Hepatocyte (in vitro differentiated cells): ENCODE measurements at regions not wholly inside any gene's neighbourhood (a gene's known extent, or its start where the extent isn't known, plus 50 kb on each side); places are given as distances from the start of the nearest gene placed in this dataset.

Experiments
- DNase-seq: peaks from one replicate; pipeline ENCODE4 v3.0.0-alpha.2; 2016; ENCODE audit warnings: low spot score
- H2AFZ ChIP-seq: fragments of 200-600 bp; sonication (generic); 2 replicates; pipeline ENCODE4 v1.6.0; 2016; ENCODE audit warnings: antibody characterized with exemption, mild to moderate bottlenecking
- H3K27ac ChIP-seq: fragments of 200-600 bp; sonication (generic); 2 replicates; pipeline ENCODE4 v1.5.1; 2016; ENCODE audit warnings: mild to moderate bottlenecking
- H3K27me3 ChIP-seq: fragments of 200-600 bp; sonication (generic); 2 replicates; pipeline ENCODE4 v1.6.1; 2016
- H3K36me3 ChIP-seq: fragments of 200-600 bp; sonication (generic); replicated peaks from 2 replicates; pipeline ENCODE4 v1.5.1; 2016; ENCODE audit warnings: low read depth; ENCODE audit not compliant: insufficient read depth
- H3K4me1 ChIP-seq: fragments of 200-600 bp; sonication (generic); 2 replicates; pipeline ENCODE4 v1.5.1; 2016; ENCODE audit warnings: mild to moderate bottlenecking, moderate library complexity; ENCODE audit not compliant: insufficient read depth
- H3K4me2 ChIP-seq: fragments of 200-600 bp; sonication (generic); 2 replicates; pipeline ENCODE4 v1.6.0; 2016
- H3K4me3 ChIP-seq: fragments of 200-600 bp; sonication (generic); 2 replicates; pipeline ENCODE4 v1.5.1; 2016; ENCODE audit warnings: mild to moderate bottlenecking
- H3K79me2 ChIP-seq: fragments of 200-600 bp; sonication (generic); 2 replicates; pipeline ENCODE4 v1.6.0; 2017; ENCODE audit warnings: mild to moderate bottlenecking
- H3K9me2 ChIP-seq: fragments of 200-600 bp; sonication (generic); replicated peaks from 2 replicates; pipeline ENCODE4 v1.6.0; 2017; ENCODE audit warnings: mild to moderate bottlenecking; ENCODE audit not compliant: insufficient read depth
- H3K9me3 ChIP-seq: fragments of 200-600 bp; sonication (generic); 2 replicates; pipeline ENCODE4 v1.5.1; 2016; ENCODE audit warnings: low read depth, mild to moderate bottlenecking
- H4K20me1 ChIP-seq: fragments of 200-600 bp; sonication (generic); 2 replicates; pipeline ENCODE4 v1.6.0; 2016; ENCODE audit warnings: mild to moderate bottlenecking; ENCODE audit not compliant: insufficient read depth, poor library complexity, severe bottlenecking
- EZH2 ChIP-seq: fragments of 200-600 bp; sonication (generic); IDR thresholded peaks from 2 replicates; pipeline ENCODE4 v1.6.1; 2016; ENCODE audit warnings: antibody characterized with exemption, mild to moderate bottlenecking, borderline replicate concordance
- EZH2phosphoT487 ChIP-seq: fragments of 200-600 bp; sonication (generic); IDR thresholded peaks from one replicate; pipeline ENCODE4 v1.6.1; 2018; ENCODE audit warnings: antibody characterized with exemption, mild to moderate bottlenecking, low read depth, moderate library complexity; ENCODE audit not compliant: unreplicated experiment, severe bottlenecking
- WGBS: methylation state at CpG from one replicate; pipeline ENCODE4 v1.1.6; 2016; ENCODE audit warnings: low lambda C conversion rate; ENCODE audit errors: missing lambda C conversion rate; 5-methylcytosine and 5-hydroxymethylcytosine counted together
- TF ChIP-seq, protein P1 (sequence below): fragments of 200-600 bp; sonication (generic); IDR thresholded peaks from 2 replicates; pipeline ENCODE4 v1.5.1; 2016; ENCODE audit warnings: antibody characterized with exemption, mild to moderate bottlenecking; ENCODE audit not compliant: poor library complexity

DNA sequence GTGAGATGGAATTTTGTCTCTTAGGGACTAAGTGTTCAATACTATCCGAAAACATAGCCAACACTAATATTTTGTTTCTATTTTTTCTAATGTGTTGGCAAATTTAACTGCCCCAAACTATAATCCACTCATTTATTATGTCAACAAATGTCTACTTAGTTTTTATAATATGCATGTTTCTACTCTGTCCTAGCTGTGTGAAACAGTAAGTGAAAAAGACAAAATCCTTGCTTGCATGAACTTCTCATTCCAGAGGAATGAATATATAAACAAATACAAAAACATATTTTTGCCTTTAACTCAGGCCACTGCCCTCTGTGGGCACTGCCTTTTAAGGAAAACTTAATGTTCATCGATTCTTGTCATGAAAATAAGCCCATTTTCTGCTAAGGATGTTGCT is 1275.4 kb upstream of the CDH18 start:
- Histone ChIP-seq H3K36me3 (no peaks in the 10 kb centered on the region), H3K4me3 (no peak overlapping the region), H3K9me3 (no peaks in the 10 kb centered on the region), H3K9me2 (no peaks in the 10 kb centered on the region), H3K79me2 (no peaks in the 10 kb centered on the region), H3K27me3 (no peaks in the 10 kb centered on the region), H3K4me1 (no peaks in the 10 kb centered on the region), H2AFZ (no peak overlapping the region), H4K20me1 (no peaks in the 10 kb centered on the region), H3K4me2 (no peak overlapping the region), H3K27ac (no peak overlapping the region)
- DNase-seq: no peak
- TF ChIP-seq EZH2 (no peak), EZH2phosphoT487 (no peak)
- TF ChIP-seq, protein P1, sequence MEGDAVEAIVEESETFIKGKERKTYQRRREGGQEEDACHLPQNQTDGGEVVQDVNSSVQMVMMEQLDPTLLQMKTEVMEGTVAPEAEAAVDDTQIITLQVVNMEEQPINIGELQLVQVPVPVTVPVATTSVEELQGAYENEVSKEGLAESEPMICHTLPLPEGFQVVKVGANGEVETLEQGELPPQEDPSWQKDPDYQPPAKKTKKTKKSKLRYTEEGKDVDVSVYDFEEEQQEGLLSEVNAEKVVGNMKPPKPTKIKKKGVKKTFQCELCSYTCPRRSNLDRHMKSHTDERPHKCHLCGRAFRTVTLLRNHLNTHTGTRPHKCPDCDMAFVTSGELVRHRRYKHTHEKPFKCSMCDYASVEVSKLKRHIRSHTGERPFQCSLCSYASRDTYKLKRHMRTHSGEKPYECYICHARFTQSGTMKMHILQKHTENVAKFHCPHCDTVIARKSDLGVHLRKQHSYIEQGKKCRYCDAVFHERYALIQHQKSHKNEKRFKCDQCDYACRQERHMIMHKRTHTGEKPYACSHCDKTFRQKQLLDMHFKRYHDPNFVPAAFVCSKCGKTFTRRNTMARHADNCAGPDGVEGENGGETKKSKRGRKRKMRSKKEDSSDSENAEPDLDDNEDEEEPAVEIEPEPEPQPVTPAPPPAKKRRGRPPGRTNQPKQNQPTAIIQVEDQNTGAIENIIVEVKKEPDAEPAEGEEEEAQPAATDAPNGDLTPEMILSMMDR: no peak
- 85% methylated on average over 2 of the region's 2 CpGs for WGBS

DNA sequence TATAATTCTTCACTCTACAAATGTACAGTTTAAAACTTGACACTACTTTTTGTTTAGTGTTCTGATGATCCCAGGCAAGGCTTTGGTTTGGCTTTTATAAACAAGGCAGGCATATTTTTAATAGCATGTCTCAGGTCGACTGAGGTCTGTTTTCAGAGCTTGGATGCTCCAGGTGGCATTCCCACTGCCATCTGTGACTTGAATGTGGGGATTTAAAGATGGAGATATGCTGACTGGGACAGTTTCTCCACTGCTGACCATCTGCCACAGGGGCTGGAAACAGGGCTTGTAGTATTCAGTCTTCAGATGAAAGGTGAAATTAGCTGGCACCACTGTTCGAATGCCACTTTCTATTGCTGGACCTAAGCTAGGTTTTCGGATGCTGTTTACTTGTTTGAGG is 1266.2 kb upstream of the CDH18 start:
- Histone ChIP-seq H2AFZ (no peak overlapping the region), H3K9me3 (no peaks in the 10 kb centered on the region), H3K9me2 (no peaks in the 10 kb centered on the region), H3K4me3 (no peak overlapping the region), H3K79me2 (no peaks in the 10 kb centered on the region), H3K4me2 (no peak overlapping the region), H3K27ac (no peak overlapping the region), H4K20me1 (no peaks in the 10 kb centered on the region), H3K4me1 (no peaks in the 10 kb centered on the region), H3K27me3 (no peaks in the 10 kb centered on the region), H3K36me3 (no peaks in the 10 kb centered on the region)
- TF ChIP-seq EZH2 (no peak), EZH2phosphoT487 (no peak)
- WGBS: 77% methylated on average over 3 of the region's 3 CpGs
- DNase-seq: no peak

DNA sequence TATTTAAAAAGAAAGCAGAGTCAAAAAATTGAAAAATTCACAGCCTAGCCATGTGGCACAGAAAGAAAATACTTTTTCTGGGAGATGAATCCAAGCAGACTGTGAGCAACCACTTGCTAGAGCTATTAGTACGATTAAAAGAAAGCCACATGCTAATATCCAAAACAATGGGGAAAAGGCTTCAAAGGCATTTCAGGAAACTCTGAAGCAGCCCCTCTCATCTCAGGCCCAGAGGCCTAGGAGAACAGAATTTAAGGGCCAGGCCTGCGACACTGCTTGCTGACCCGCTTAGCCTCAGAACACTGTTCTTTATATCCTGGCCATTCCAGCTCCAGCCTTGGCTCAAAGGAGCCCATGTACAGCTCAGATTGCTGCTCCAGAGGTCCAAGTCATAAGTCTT is 1257.0 kb upstream of the CDH18 start:
- Histone ChIP-seq H2AFZ (no peak overlapping the region), H3K27ac (no peak overlapping the region), H3K36me3 (no peaks in the 10 kb centered on the region), H4K20me1 (no peaks in the 10 kb centered on the region), H3K9me2 (no peaks in the 10 kb centered on the region), H3K9me3 (no peaks in the 10 kb centered on the region), H3K4me1 (no peaks in the 10 kb centered on the region), H3K4me3 (no peak overlapping the region), H3K79me2 (no peaks in the 10 kb centered on the region), H3K27me3 (no peaks in the 10 kb centered on the region), H3K4me2 (no peak overlapping the region)
- no peak for DNase-seq
- 64% methylated on average over 3 of the region's 3 CpGs for WGBS
- TF ChIP-seq EZH2 (no peak), EZH2phosphoT487 (no peak)
- TF ChIP-seq, protein P1: no peak

DNA sequence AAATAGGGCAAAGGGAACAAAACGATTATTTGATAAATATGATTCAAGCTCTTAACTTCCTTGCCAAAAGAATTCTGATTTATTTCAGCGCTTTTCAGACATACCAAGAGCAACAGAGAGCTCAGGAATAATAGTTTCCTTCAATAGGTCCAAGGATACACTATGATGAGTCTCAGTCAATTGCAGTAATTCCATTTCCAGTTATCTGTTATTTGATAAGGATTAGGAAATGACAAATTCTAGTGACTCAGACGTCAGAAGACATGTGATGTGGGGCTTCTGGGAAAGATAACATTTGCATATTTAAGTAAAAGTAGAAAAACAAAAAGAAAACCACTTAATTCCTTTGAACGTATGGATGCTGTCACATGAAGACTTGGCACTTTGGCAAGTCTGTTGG is 1250.8 kb upstream of the CDH18 start:
- H3K27me3 ChIP-seq: no peaks in the 10 kb centered on the region
- 62% methylated on average over 4 of the region's 4 CpGs for WGBS
- H3K9me2 ChIP-seq: no peaks in the 10 kb centered on the region
- no peaks in the 10 kb centered on the region for H4K20me1 ChIP-seq
- H3K4me2 ChIP-seq: no peak overlapping the region
- no peaks in the 10 kb centered on the region for H3K79me2 ChIP-seq
- no peaks in the 10 kb centered on the region for H3K4me1 ChIP-seq
- H3K4me3 ChIP-seq: no peak overlapping the region
- H2AFZ ChIP-seq: no peak overlapping the region
- H3K36me3 ChIP-seq: no peaks in the 10 kb centered on the region
- DNase-seq: no peak
- no peaks in the 10 kb centered on the region for H3K9me3 ChIP-seq
- TF ChIP-seq EZH2: no peak
- TF ChIP-seq EZH2phosphoT487: no peak
- TF ChIP-seq, protein P1: no peak
- no peak overlapping the region for H3K27ac ChIP-seq
